AG10803 (cell line): ENCODE measurements at regions not wholly inside any gene's neighbourhood (a gene's known extent, or its start where the extent isn't known, plus 50 kb on each side); places are given as distances from the start of the nearest gene placed in this dataset.

Experiments
- DNase-seq: peaks from one replicate; pipeline ENCODE4 v3.0.0; 2010; ENCODE audit warnings: low read depth
- H3K4me3 ChIP-seq: 2 replicates; pipeline ENCODE4 v1.5.1; 2011; ENCODE audit warnings: mild to moderate bottlenecking, low read length, control low read depth
- CTCF ChIP-seq: conservative IDR thresholded peaks from 2 replicates; pipeline ENCODE4 v1.5.1; 2011; ENCODE audit warnings: mild to moderate bottlenecking, low read length, control low read depth, inconsistent platforms

GRCh38 chr5:91910655-91911054 is 527.5 kb upstream of the ARRDC3 start:
- no peak for DNase-seq
- TF ChIP-seq CTCF = no peak
- H3K4me3 ChIP-seq = no peak overlapping the region

DNA sequence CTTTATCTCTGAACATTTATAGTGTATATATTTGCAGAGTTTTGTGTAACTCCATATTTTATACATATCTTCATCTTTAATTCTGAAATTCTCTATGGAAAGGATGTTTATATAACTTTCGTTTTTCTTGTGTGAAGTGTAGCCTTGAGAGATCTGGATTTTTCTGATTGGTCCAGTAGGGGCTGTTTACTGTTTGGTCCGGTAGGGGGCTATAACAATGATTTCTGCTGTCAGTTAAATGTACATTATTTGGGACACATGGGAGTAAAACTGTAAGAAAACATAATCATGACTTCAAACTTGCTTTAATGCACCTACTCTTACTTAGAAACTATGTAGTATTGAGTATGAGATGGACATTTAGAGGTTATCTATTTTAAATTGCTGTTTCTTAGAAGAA is 527.1 kb upstream of the ARRDC3 start:
- TF ChIP-seq CTCF = no peak
- no peak for DNase-seq

DNA sequence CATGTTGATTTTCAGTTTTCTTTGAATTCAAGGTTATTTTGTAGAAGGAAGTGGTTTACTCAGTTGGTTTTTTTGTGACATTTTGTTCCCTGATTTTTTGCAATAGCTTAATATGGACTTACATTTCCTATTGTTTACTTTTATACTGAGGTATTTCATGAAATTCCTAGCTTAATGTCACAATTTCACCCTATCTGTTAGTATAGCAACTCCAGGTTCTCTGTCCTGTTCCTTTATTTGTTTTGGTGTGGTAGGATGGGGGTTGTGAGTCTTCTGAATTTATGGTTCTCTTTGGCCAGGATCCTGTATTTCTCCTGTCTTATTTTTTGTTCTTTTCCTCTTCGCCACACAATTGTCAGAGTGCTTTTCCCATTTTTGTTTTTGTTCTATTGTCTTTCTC is 523.4 kb upstream of the ARRDC3 start:
- H3K4me3 ChIP-seq = no peak overlapping the region
- no peak for TF ChIP-seq CTCF
- no peak for DNase-seq

More for the DNA sequence above, 527.1 kb upstream of the ARRDC3 start:
- H3K4me3 ChIP-seq = no peak overlapping the region

GRCh38 chr5:91906027-91906426 is 522.9 kb upstream of the ARRDC3 start:
- no peak for DNase-seq
- TF ChIP-seq CTCF = no peak
- no peak overlapping the region for H3K4me3 ChIP-seq

GRCh38 chr5:91898898-91899297 is 515.8 kb upstream of the ARRDC3 start:
- no peak for TF ChIP-seq CTCF
- no peak for DNase-seq
- H3K4me3 ChIP-seq = no peak overlapping the region

DNA sequence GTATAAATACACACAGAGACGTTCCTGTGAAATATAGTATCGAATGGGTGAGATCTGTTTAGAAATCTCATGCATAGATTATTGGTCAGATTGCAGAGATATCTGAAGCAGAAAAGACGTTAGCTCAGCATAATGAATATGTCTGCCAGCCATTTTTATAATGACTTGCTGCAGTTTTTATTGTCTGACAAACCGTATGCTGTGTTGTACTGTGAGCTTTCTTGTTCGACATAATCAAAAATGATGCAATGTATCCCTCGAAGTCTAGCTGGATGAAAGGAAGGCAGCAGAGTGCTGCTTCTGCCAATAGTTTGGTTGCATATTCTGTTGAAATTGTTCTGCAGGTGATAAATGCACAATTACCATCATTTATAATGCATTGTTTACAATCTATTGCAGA is 514.9 kb upstream of the ARRDC3 start:
- no peak for DNase-seq
- TF ChIP-seq CTCF = no peak
- H3K4me3 ChIP-seq = no peak overlapping the region

DNA sequence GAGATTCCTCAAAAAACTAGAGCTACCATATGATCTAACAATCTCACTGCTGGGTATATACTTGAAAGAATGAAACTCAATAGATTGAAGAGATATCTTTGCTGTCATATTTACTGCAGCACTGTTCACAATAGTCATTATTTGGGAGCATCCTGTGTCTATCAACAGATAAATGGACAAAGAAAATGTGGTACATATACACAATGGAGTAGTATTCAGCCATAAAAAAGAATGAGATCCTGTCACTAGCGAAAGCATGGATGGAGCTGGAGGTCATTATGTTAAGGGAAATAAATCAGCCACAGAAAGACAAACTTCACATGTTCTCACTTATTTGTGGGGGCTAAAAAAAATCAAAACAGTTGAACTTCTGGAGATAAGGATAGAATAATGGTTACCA is 505.7 kb upstream of the ARRDC3 start:
- DNase-seq = no peak
- no peak for TF ChIP-seq CTCF
- H3K4me3 ChIP-seq = no peak overlapping the region
